ENCODE measurements at regions not wholly inside any gene's neighbourhood (a gene's known extent, or its start where the extent isn't known, plus 50 kb on each side); places are given as distances from the start of the nearest gene placed in this dataset.

- Histone ChIP-seq H3K36me3 (no peaks in the 10 kb centered on the region), H3K4me1 (replicated peaks) (no peaks in the 10 kb centered on the region), H3K27me3 (replicated peaks; ENCODE audit: insufficient read depth) (no peaks in the 10 kb centered on the region), H3K27ac (no peak overlapping the region), H3K4me3 (no peak overlapping the region), H3K9me3 (no peaks in the 10 kb centered on the region)
- intact Hi-C loops (cut with DNase I) = loop anchor here (5.0 to 10.0 kb wide), 3 partner anchors 337 to 675 kb away; no protein-coding TSS in a partner anchor
- TF ChIP-seq CTCF (IDR thresholded peaks at IDR 0.05) = no peak
- TF ChIP-seq POLR2A (IDR thresholded peaks at IDR 0.05) = no peak
- TF ChIP-seq POLR2AphosphoS5 (IDR thresholded peaks at IDR 0.05) = no peak
- WGBS = 34% methylated on average over 2 of the region's 2 CpGs
- no peak for DNase-seq (ENCODE audit: low spot score)
These were observed 59.3 kb upstream of the CARMIL1 start for GRCh38 chr6:25219917-25220278.

GRCh38 chr6:25220857-25221256 is 58.3 kb upstream of the CARMIL1 start:
- Histone ChIP-seq H3K4me1 (replicated peaks) (no peaks in the 10 kb centered on the region), H3K27ac (no peak overlapping the region), H3K4me3 (no peak overlapping the region), H3K36me3 (no peaks in the 10 kb centered on the region), H3K27me3 (replicated peaks; ENCODE audit: insufficient read depth) (no peaks in the 10 kb centered on the region), H3K9me3 (no peaks in the 10 kb centered on the region)
- WGBS = 51% methylated on average over 1 of the region's 1 CpG
- TF ChIP-seq POLR2AphosphoS5 (IDR thresholded peaks at IDR 0.05) (peak; percentile 16), CTCF (IDR thresholded peaks at IDR 0.05) (no peak), POLR2A (IDR thresholded peaks at IDR 0.05) (no peak)
- peak; percentile 10 for DNase-seq (ENCODE audit: low spot score)
- intact Hi-C loops (cut with DNase I) = loop anchor here (5.0 to 10.0 kb wide), 3 partner anchors 336 to 674 kb away; no protein-coding TSS in a partner anchor

DNA sequence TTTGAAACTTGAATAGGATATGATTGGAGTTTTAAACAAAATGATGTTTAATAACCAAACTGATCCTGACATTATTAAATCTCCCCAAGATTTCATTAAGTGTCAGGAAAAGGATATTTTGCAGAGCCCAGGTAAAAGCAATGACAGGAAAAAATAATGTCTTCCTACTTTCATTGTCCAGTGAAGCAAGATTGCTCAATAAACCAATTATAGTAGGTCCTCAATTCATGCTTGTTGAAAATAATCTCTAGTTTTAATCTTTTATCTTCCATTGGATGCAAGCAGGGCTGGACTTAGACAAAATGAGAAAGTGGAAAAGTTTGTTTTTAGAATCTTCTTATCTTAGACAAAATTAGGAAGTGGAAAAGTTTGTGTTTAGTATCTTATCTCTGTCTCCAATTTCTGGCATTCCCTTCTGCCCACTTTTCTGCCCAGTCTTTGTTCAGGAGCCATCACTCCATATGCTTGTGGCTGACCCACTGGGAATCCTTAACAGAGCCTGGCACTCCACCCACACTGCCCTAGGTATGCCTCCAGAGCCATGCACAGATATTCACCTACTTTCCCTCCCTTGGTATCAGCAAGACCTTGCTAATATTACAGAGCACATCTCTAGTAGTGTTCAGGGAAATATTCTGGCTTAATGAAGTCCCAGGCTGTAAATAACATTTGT is 57.0 kb upstream of the CARMIL1 start:
- Histone ChIP-seq H3K4me1 (replicated peaks) (no peaks in the 10 kb centered on the region), H3K4me3 (no peak overlapping the region), H3K9me3 (no peaks in the 10 kb centered on the region), H3K36me3 (no peaks in the 10 kb centered on the region), H3K27ac (no peak overlapping the region), H3K27me3 (replicated peaks; ENCODE audit: insufficient read depth) (no peaks in the 10 kb centered on the region)
- intact Hi-C loops (cut with DNase I) = loop anchor here (5.0 to 10.0 kb wide), 3 partner anchors 335 to 673 kb away; no protein-coding TSS in a partner anchor
- DNase-seq (ENCODE audit: low spot score) = no peak
- no peak for TF ChIP-seq POLR2A (IDR thresholded peaks at IDR 0.05)
- TF ChIP-seq CTCF (IDR thresholded peaks at IDR 0.05) = no peak
- no peak for TF ChIP-seq POLR2AphosphoS5 (IDR thresholded peaks at IDR 0.05)

DNA sequence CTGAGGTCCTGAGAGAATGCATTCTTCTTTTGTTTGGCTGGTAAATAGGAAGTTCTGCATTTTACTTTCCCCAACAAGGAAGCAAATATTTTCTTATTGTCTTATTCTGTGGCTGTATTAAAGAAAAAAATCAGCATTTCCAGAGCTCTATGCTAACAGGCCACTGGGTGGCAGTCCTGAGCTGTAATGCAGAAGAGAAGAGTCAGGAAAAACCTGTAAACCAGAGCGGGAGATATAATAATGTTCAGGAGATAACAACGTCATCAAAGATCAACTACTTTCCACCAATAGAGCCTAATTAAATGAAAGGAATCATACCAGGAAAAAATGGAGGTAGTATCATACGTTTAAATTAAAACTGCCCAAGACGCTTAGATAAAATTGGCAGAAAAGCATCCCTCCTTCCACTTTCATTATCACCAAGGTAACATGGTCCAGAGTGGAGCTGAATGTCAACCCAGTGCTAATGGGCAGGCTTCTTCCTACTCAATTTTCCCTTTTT is 55.6 kb upstream of the CARMIL1 start:
- intact Hi-C loops (cut with DNase I) = loop anchor here (5.0 to 10.0 kb wide), 3 partner anchors 334 to 671 kb away; no protein-coding TSS in a partner anchor
- 4% methylated on average over 4 of the region's 4 CpGs for WGBS
- TF ChIP-seq POLR2A (IDR thresholded peaks at IDR 0.05) (no peak), POLR2AphosphoS5 (IDR thresholded peaks at IDR 0.05) (peak; percentile 55), CTCF (IDR thresholded peaks at IDR 0.05) (peak; percentile 70 to 85 (median 80))
- Histone ChIP-seq H3K4me1 (replicated peaks) (no peaks in the 10 kb centered on the region), H3K36me3 (no peaks in the 10 kb centered on the region), H3K27ac (no peak overlapping the region), H3K4me3 (no peak overlapping the region), H3K9me3 (no peaks in the 10 kb centered on the region), H3K27me3 (replicated peaks; ENCODE audit: insufficient read depth) (no peaks in the 10 kb centered on the region)
- peak; percentile 42 for DNase-seq (ENCODE audit: low spot score)

GRCh38 chr6:25224242-25224641 is 54.9 kb upstream of the CARMIL1 start:
- no peak overlapping the region for H3K4me3 ChIP-seq
- H3K9me3 ChIP-seq = no peaks in the 10 kb centered on the region
- no peaks in the 10 kb centered on the region for H3K4me1 ChIP-seq (replicated peaks)
- DNase-seq (ENCODE audit: low spot score) = no peak
- intact Hi-C loops (cut with DNase I) = loop anchor here (5.0 to 10.0 kb wide), 3 partner anchors 333 to 671 kb away; no protein-coding TSS in a partner anchor
- no peaks in the 10 kb centered on the region for H3K27me3 ChIP-seq (replicated peaks; ENCODE audit: insufficient read depth)
- 93% methylated on average over 4 of the region's 4 CpGs for WGBS
- no peaks in the 10 kb centered on the region for H3K36me3 ChIP-seq
- no peak for TF ChIP-seq CTCF (IDR thresholded peaks at IDR 0.05)
- no peak for TF ChIP-seq POLR2A (IDR thresholded peaks at IDR 0.05)
- no peak for TF ChIP-seq POLR2AphosphoS5 (IDR thresholded peaks at IDR 0.05)
- H3K27ac ChIP-seq = no peak overlapping the region
